Medulla oblongata (tissue), 1 donor: ENCODE measurements at regions not wholly inside any gene's neighbourhood (a gene's known extent, or its start where the extent isn't known, plus 50 kb on each side); places are given as distances from the start of the nearest gene placed in this dataset.

Source experiments
- DNase-seq: peaks from one replicate; pipeline ENCODE4 v3.0.0-alpha.2; 2015; ENCODE audit errors: extremely low spot score

GRCh38 chr2:238654479-238655197 is 193.2 kb upstream of the TWIST2 start:
- no peak for DNase-seq

- no peak for DNase-seq
Measured at GRCh38 chr2:238655198-238655860, 192.6 kb upstream of the TWIST2 start.

GRCh38 chr2:238655974-238656722 is 191.7 kb upstream of the TWIST2 start:
- DNase-seq: no peak

- DNase-seq: no peak
Measured at GRCh38 chr2:238657132-238658053, 190.5 kb upstream of the TWIST2 start.

GRCh38 chr2:238658054-238658407 is 189.9 kb upstream of the TWIST2 start:
- no peak for DNase-seq

- no peak for DNase-seq
Measured at GRCh38 chr2:238658820-238659219, 189.1 kb upstream of the TWIST2 start.

- no peak for DNase-seq
Measured at GRCh38 chr2:238659231-238659630, 188.7 kb upstream of the TWIST2 start.

- no peak for DNase-seq
Measured at GRCh38 chr2:238663586-238663985, 184.3 kb upstream of the TWIST2 start.

- no peak for DNase-seq
Measured at GRCh38 chr2:238665919-238666318, 182.0 kb upstream of the TWIST2 start.

- DNase-seq: no peak
Measured at GRCh38 chr2:238666543-238666942, 181.3 kb upstream of the TWIST2 start.

- no peak for DNase-seq
Measured at GRCh38 chr2:238667008-238667407, 180.9 kb upstream of the TWIST2 start.

- DNase-seq: no peak
Measured at GRCh38 chr2:238667639-238668038, 180.2 kb upstream of the TWIST2 start.

GRCh38 chr2:238668426-238668825 is 179.5 kb upstream of the TWIST2 start:
- no peak for DNase-seq

- DNase-seq: no peak
Measured at GRCh38 chr2:238669046-238669445, 178.8 kb upstream of the TWIST2 start.

GRCh38 chr2:238669581-238670080 is 178.3 kb upstream of the TWIST2 start:
- DNase-seq: no peak

GRCh38 chr2:238670111-238670585 is 177.7 kb upstream of the TWIST2 start:
- DNase-seq: no peak

- DNase-seq: no peak
Measured at GRCh38 chr2:238682536-238682935, 165.3 kb upstream of the TWIST2 start.

GRCh38 chr2:238684362-238685326 is 163.2 kb upstream of the TWIST2 start:
- no peak for DNase-seq

- no peak for DNase-seq
Measured at GRCh38 chr2:238685327-238685709, 162.6 kb upstream of the TWIST2 start.

- DNase-seq: no peak
Measured at GRCh38 chr2:238685713-238686112, 162.2 kb upstream of the TWIST2 start.
